ENCODE measurements at regions not wholly inside any gene's neighbourhood (a gene's known extent, or its start where the extent isn't known, plus 50 kb on each side); places are given as distances from the start of the nearest gene placed in this dataset.
A peak's percentile ranks its signal among the peaks of the same experiment; 100 is the strongest.
"Not testable (repeated sequence)": the region's sequence is repeated elsewhere in the genome, so short reads cannot be mapped to it uniquely, and the experiment has no call there.

DNA sequence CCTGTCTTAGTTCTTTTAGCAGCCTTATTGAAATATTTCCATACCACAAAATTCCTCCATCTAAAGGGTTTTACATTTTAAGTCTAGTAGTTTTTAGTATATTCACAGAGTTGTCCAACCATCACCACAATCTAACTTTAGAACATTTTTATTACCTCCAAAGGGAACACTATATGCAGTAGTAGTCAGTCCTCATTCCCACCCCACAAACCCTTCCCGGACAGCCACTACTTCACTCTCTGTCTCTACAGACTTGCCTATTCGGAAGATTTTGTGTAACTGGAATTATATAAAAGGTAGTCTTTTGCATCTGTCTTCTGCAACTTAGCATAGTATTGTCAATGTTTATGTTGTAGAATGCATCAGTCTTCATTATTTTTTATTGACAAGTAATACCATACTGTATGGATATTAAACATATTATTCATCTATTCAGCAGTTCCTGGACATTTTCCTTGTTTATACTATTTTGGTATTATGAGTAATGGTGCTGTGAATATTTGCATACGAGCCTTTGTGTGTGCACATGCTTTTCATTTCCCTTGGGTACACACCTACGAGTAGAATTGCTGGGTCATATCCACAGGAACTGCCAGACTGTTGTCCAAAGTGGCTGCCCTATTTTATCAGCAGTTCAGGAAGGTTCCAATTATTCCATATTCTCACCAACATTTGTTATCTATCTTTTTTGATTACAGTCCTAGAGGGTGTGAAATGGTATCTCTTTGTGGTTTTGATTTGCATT, 60.9 kb upstream of the LANCL2 start:
- no peak for DNase-seq

DNA sequence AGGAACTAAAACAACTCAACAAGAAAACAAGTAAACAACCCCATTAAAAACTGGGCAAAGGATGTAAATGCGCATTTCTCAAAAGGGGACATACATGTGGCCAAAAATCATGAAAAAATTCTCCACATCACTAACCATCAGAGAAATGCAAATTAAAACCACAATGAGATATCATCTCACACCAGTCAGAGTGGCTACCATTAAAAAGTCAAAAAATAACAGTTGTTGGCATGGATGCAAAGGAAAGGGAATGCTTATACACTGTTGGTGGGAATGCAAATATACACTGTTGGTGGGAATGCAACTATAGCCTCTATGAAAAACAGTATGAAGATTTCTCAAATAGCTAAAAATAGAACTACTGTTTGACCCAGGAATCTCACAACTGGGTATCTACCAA, 60.0 kb upstream of the LANCL2 start:
- DNase-seq, result no peak

DNA sequence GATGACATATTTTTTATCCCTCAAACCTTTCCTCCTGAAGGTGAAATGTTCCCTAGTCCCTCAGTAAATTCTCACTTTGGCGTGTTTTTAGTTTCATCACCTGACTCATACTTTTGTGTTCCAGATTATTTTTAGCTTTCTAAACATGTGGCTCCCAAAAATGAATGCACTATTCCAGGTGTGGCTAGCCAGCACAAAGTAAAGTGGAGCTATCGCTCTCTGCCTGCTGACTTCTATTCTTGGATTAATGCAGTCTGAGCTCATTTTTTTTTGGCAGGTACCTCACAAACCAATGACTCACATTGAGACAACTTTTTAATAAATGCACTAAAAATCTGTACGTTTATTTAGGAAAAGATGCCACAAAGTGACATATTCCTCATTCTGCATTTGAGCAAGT, 58.8 kb upstream of the LANCL2 start:
- no peak for DNase-seq

DNA sequence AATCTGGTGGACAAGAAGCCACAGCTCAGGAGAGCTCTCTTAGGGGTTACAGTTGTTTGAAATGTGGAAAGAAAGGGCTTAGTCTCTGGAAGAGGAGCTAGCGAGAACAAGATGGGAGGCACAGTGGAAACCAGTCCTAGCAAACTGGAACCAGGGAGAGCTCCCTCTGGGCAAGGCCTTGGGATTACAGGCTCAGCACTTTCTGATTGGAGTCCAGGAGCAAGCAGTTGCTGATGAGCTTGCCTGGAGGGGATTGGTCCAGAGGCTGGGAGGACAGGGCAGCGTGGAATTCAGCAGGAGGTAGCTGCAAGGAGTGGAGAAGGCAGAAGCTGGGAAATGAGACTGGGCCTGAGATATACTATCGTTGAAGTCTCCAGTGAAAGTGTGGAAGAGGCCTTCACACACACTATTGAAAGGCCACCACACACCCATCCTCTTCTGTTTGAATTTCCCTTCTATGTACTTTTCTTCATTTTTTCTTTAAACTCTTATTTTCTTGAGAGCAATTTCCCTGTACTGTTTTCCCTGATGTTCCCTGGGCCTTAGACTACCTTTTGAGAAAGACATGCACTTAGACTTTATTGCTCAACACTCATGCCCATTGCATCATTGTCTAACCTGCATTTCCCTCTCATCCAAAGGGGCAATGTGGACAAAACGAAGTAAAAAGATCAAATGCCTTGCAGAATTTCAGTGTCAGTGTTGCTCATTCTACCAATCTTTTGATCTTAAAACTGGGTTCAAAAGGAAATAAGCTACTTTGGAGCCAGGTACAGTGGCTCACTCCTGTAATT, 57.8 kb upstream of the LANCL2 start:
- DNase-seq, result no peak

DNA sequence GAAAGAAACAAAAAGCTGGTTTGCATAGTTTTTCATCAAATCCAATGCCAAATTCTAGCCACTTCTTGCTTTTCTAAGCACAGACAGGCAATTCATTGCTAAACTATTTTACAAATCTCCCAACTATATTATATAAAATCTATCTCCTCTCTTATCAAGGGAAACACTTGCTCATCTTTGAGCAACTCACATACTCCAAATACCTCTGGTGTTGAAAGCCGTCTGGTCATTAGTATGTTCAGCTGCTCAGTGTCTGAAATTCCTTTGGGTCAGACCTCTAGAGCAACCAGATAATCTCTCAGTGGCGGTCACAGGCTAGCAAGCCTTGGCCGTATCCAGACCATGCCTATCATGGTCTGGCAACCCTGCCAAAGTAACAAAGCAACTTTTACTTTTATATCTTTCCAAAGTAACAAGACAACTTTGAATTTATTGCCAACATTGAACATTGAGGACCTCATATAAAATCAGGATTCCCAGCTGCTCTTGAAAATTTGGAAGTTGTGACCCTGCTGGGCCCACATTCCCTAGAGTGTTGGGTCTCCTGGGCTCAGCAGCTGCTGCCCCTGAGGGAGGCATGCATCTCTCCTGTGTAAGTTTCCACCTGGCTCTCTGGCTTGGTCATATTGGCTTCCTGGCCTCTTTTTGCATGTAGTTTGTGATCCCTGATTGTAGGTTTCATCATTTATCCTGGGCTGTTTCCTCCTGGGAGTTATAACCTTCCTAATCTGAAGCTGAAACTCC, 56.8 kb upstream of the LANCL2 start:
- no peak for DNase-seq

DNA sequence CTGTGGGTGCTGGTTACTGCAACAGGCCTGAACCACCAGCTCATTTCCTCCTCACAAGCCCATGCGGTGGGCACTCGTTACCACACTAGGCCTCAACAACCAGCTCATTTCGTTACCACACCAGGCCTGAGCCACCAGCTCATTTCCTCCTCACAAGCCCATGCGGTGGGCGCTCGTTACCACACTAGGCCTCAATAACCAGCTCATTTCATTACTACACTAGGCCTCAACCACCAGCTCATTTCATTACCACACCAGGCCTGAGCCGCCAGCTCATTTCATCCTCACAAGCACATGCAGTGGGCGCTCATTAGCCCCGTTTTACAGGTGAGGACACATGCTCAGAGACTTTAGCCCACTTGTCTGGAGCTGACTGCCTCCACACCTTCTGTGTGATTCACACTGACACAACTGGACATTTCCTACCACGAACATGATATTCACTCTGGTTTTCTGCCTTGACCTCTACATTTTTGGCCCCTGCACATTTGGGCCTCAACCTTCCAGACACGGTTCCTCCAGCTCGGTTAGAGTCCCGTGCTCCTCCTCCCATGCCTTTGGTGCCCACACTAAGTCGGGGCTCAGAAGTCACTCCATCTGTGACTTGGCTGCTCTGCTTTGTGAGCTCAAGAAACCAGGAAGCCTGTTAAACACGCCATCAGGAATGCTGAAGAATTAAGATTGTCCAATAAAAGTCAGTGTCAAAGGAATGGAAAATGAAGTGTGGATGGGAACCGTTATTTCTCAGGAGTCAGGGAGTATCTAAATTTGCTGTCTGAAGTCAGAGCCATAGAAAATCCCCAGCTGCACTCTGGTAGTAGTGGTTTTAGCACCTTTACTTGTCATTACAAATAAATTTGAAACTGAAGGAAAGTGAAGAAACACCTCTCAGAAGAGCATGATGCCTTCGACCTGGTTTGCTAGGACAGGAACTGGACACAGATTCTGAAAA, 55.8 kb upstream of the LANCL2 start:
- peak in 1 of 2 donors; percentile 28 for DNase-seq

DNA sequence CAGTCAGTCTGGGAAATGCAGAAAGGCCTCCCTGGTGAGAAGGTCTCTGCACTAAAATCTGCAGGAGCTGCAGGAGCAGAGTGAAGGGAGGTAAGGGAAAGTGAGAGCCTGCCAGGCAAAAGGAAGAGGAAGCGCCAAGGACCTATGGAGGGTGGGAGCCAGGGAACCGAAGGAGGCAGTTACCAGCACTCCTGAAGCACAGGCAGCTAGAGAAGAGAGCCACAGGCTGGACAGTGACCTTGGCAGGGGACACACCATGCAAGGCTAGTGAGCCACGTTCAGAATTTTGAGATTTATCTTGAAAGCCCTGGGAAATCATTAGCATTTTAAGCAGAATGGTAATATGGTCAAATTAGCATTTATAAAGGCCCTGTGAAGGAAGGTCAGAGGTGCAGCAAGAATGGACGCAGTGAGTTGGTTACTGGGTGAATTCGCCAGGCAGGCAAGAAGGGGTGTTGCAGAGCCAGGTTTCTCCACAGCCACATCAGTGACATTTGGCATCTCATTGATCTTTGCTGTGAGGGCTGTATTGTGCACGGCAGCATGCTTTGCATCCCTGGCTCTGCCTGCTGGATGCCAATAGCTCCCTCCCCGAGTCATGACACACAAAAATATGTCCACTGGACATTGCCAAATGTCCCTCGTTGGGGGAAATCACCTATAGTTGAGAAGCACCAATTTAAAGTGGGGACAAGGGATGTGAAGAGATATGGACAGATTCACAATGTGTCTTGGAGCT, 54.7 kb upstream of the LANCL2 start:
- no peak for DNase-seq

DNA sequence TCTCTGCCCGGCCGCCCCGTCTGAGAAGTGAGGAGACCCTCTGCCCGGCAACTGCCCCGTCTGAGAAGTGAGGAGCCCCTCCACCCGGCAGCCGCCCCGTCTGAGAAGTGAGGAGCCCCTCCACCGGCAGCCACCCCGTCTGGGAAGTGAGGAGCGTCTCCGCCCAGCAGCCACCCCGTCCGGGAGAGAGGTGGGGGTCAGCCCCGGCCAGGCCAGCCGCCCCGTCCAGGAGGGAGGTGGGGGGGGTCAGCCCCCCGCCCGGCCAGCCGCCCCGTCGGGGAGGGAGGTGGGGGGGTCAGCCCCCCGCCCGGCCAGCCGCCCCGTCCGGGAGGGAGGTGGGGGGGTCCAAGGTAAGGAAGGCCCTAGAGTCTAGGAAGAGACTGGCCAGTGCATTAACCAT, 53.2 kb upstream of the LANCL2 start:
- not testable (repeated sequence) for DNase-seq

DNA sequence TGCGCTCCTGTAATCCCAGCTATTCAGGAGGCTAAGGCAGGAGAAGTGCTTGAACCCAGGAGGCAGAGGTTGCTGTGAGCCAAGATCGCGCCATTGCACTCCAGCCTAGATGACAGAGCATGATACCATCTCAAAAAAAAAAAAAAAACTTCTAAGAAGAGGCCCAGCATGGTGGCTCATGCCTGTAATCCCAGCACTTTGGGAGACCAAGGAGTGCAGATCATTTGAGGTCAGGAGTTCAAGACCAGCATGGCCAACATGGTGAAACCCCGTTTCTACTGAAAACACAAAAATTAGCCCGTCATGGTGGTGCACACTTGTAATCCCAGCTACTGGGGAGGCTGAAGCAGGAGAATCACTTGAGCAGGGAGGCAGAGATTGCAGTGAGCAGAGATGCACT, 51.5 kb upstream of the LANCL2 start:
- DNase-seq, result not testable (repeated sequence)

DNA sequence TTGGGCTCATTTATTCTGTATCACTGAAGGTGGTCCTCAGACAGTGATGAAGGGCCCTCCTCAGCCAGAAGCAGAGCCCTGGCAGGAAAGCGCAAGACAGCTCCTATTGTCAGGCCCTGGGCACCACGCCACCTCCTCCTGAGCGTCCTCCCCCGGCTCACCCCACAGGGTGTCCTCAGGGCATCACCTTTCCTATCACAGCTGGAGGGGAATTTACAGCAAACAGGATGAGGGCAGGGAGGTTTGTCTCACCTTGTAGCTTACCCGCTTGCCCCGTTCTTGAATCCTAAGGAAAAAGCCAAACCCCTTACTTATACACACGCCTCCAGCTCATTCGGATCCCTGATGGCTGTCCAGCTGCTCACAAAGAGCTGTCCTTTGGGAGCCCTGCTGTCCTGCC, 50.2 kb upstream of the LANCL2 start:
- DNase-seq, result no peak

Measured in activated CD4-positive, alpha-beta T cell treated with anti-CD3 and anti-CD28 coated beads for 4 hours (primary cell).